GM12865 (cell line): ENCODE measurements at regions not wholly inside any gene's neighbourhood (a gene's known extent, or its start where the extent isn't known, plus 50 kb on each side); places are given as distances from the start of the nearest gene placed in this dataset.

Source experiments
- DNase-seq: peaks from one replicate; pipeline ENCODE4 v3.0.0; 2010; ENCODE audit warnings: low read depth
- H3K4me3 ChIP-seq: 2 replicates; pipeline ENCODE4 v1.5.1; 2011; ENCODE audit warnings: mild to moderate bottlenecking, low read depth, low read length, control low read depth
- CTCF ChIP-seq: IDR thresholded peaks from 2 replicates; pipeline ENCODE4 v1.5.1; 2011; ENCODE audit warnings: low read length, control low read depth, low read depth, inconsistent platforms; ENCODE audit not compliant: insufficient read depth; ENCODE audit errors: missing control alignments

- TF ChIP-seq CTCF, result no peak
- H3K4me3 ChIP-seq, result no peak overlapping the region
- no peak for DNase-seq
These were observed 107.3 kb upstream of the B3GAT1 start for GRCh38 chr11:134519390-134519750.

DNA sequence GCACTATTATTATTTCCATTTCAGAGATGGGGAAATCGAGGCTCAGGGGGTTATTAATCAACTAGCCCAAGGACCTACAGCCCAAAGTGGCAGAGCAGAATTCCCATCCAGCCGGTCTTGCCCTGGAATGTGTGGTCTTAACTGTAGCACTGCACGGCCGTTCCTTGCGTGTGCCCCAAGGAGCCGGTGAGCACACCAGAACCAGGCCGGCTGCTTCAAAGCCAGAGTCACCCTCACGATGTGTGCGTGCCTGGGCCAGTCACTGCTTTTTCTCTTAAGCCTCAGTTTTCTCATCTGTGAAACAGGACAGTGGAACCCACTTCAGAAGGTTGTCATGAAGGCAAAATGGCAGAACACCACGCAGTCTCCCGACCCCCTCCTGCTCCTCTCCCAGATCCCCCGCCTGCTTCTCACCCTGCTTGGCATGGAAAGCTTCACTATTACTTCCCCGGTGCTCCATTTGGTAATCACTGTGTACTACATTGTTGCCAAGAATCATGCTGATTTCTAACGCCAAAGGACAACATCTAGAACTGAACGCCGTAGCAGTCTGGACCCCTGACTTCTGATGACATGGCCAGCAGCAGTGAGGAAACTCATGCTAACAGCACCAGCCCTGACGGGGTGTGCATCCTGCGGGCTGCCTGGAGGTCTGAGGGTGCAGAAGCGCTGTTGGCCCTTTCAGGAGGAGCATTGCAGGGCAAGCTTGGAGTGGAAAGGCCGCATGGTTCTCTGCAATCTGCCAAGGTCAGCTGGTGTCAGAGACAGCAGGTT lies 106.8 kb upstream of the B3GAT1 start:
- no peak for DNase-seq
- no peak for TF ChIP-seq CTCF
- no peak overlapping the region for H3K4me3 ChIP-seq

DNA sequence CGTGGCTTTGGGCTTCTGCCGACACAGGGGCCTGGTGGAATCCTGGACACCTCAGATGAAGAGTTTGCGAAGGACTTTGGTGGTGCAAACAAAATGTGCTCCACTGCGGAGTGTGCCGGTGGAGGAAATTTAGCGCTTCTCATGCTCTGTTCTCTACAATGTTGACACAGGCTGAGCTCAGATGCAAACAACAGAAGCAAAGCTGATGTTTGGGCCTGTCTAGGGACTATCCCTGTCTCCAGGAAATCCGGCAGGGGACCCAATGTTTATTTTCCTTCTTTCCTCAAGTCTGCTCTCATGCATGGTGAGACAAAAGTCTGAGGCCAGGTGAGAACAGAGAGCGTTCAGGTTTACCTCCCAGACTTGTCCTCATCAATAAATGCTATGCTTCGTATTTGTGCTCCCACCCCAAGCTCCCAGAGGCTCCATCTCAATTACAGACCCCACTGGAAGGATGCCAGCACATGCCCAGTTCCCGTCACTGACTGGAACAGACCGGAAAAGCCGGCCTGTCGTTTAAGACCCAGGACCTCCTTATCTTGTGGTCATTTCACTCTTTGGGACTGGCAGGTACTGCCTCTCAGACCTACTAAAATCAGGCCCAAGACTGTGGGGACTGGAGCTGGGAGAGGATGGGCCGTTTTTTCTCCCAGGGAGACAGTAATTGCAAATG lies 105.7 kb upstream of the B3GAT1 start:
- TF ChIP-seq CTCF, result no peak
- DNase-seq, result no peak

GRCh38 chr11:134517115-134517514 lies 105.1 kb upstream of the B3GAT1 start:
- TF ChIP-seq CTCF, result no peak
- no peak overlapping the region for H3K4me3 ChIP-seq
- DNase-seq, result no peak

More for the DNA sequence above, 105.7 kb upstream of the B3GAT1 start:
- no peak overlapping the region for H3K4me3 ChIP-seq

DNA sequence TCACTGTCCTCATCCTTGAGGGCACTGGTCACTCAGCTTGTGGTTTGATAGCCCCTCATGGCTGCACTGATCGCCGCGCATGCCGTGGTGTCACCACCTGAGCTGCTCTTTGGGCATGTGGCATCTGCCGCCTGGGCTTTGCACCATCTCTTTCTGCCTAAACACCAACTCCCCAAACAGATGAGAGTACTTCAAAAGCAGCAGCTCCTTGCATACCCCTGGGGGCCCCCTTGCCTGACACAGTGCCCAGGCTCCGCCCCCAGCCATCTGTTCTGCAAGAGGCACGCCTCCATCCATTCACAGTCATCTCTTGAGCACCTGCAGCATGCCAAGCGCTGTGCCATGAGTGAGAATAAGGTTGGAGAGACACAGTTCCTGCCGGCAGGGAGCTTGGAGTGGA lies 104.5 kb upstream of the B3GAT1 start:
- TF ChIP-seq CTCF, result no peak
- no peak overlapping the region for H3K4me3 ChIP-seq
- DNase-seq, result no peak

DNA sequence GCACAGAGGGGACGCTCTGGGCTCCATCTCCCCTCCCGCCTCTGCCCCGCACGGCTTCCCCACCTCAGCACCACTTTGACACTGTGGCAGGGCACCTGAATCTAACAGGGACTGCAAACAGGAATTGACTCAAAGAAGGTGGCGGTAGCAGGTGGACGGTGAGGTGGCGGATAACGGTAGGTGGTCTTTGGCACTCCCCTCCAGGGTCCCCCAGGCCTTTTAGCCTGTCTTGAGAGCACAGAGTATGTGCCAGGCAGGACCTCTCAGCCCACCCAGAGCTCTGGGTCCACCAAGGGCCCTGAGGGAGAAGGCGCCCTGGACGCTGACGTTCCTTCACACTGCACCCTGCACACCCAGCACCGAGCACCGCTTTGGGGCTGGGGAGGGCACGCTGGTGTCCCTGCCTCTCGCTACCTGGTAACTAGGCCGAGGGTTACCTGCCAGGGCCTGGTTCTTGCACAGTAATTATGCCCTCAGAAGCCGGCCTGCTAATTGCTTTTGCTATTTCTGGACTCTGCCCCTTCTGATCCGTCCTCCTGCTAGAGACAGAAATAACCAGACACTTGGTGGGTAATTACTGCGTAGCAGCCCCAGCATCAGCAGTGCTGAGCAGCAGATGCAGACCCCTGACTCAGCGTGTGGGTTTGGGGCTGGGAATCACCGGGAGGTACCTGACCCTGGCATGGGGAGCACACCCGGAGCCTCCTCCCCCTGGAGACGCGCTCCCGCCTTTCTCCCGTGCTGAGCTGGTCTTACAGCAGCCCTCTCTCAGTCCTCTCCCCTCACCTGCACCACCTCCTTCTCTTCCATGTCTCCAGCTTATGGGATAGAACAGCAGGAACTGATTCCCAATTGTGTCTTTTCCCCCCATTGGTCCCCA lies 103.3 kb upstream of the B3GAT1 start:
- no peak overlapping the region for H3K4me3 ChIP-seq
- no peak for TF ChIP-seq CTCF
- DNase-seq, result no peak
